ENCODE measurements at regions not wholly inside any gene's neighbourhood (a gene's known extent, or its start where the extent isn't known, plus 50 kb on each side); places are given as distances from the start of the nearest gene placed in this dataset.

- H3K27me3 ChIP-seq (ENCODE audit: control insufficient read depth, insufficient read depth, low read length): no peaks in the 10 kb centered on the region
- peaks cover 7% of the 10 kb centered on the region for H3K4me1 ChIP-seq (ENCODE audit: control insufficient read depth, low read depth, low read length)
- H3K4me3 ChIP-seq (ENCODE audit: low read length): no peak overlapping the region
- no peaks in the 10 kb centered on the region for H3K9me3 ChIP-seq (ENCODE audit: control insufficient read depth, low read depth, low read length)
- no peak overlapping the region for H3K9ac ChIP-seq (ENCODE audit: low read length)
- no peaks in the 10 kb centered on the region for H3K36me3 ChIP-seq (ENCODE audit: control insufficient read depth, low read depth, low read length)
- H3K27ac ChIP-seq (ENCODE audit: low read length): no peak overlapping the region
These were observed 746.0 kb upstream of the ADGRB3 start for GRCh38 chr6:67888886-67889681.

GRCh38 chr6:67888546-67888885 lies 746.6 kb upstream of the ADGRB3 start:
- H3K36me3 ChIP-seq (ENCODE audit: control insufficient read depth, low read depth, low read length): no peaks in the 10 kb centered on the region

DNA sequence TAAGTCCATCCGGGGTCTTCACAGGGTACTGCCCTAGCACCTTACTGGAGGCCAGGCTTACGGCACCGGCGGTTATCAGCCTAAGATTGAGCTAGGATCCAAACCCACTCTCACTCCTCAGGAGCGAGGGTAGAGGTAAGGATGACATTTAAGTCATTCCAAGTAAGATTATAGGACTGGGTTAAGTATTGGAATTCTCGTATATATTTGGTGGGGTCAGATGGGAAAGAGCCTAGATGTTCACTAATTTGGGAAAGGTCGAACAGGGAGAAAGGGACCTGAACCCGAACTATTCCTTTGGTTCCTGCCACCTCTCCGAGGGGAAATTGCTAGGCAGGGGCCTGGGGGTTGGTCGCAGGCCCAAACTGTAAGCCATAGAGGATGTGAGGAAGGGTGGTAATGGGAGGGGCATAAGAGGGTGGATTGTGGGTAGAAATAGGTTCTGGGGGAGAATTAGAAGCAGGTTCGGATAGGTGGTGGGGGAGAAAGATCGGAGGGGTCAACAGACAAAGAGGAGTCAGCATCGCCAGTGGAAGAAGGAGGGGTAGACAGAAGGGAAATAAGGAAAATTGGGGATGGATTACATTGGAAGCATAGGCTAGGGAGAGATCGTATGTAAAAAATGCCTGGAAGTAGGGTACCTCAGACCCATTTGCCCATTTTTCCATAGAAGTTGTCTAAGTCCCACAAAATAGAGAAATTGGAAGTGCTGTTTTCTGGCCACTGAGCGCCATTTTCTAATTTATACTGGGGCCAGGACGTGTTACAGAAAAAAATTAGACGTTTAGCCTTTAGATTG lies 747.1 kb upstream of the ADGRB3 start:
- Histone ChIP-seq H3K4me3 (ENCODE audit: low read length) (no peak overlapping the region), H3K27me3 (ENCODE audit: control insufficient read depth, insufficient read depth, low read length) (no peaks in the 10 kb centered on the region), H3K27ac (ENCODE audit: low read length) (no peak overlapping the region), H3K9ac (ENCODE audit: low read length) (no peak overlapping the region), H3K36me3 (ENCODE audit: control insufficient read depth, low read depth, low read length) (no peaks in the 10 kb centered on the region), H3K4me1 (ENCODE audit: control insufficient read depth, low read depth, low read length) (peaks cover 7% of the 10 kb centered on the region), H3K9me3 (ENCODE audit: control insufficient read depth, low read depth, low read length) (no peaks in the 10 kb centered on the region)

More at GRCh38 chr6:67888546-67888885, 746.6 kb upstream of the ADGRB3 start:
- no peak overlapping the region for H3K27ac ChIP-seq (ENCODE audit: low read length)
- no peaks in the 10 kb centered on the region for H3K27me3 ChIP-seq (ENCODE audit: control insufficient read depth, insufficient read depth, low read length)
- H3K4me1 ChIP-seq (ENCODE audit: control insufficient read depth, low read depth, low read length): peaks cover 7% of the 10 kb centered on the region
- no peak overlapping the region for H3K9ac ChIP-seq (ENCODE audit: low read length)
- H3K4me3 ChIP-seq (ENCODE audit: low read length): no peak overlapping the region
- H3K9me3 ChIP-seq (ENCODE audit: control insufficient read depth, low read depth, low read length): no peaks in the 10 kb centered on the region

- Histone ChIP-seq H3K4me3 (ENCODE audit: low read length) (no peak overlapping the region), H3K36me3 (ENCODE audit: control insufficient read depth, low read depth, low read length) (no peaks in the 10 kb centered on the region), H3K9ac (ENCODE audit: low read length) (no peak overlapping the region), H3K9me3 (ENCODE audit: control insufficient read depth, low read depth, low read length) (no peaks in the 10 kb centered on the region), H3K4me1 (ENCODE audit: control insufficient read depth, low read depth, low read length) (peaks cover 7% of the 10 kb centered on the region), H3K27me3 (ENCODE audit: control insufficient read depth, insufficient read depth, low read length) (no peaks in the 10 kb centered on the region), H3K27ac (ENCODE audit: low read length) (no peak overlapping the region)
These were observed 747.7 kb upstream of the ADGRB3 start for GRCh38 chr6:67887419-67887746.

DNA sequence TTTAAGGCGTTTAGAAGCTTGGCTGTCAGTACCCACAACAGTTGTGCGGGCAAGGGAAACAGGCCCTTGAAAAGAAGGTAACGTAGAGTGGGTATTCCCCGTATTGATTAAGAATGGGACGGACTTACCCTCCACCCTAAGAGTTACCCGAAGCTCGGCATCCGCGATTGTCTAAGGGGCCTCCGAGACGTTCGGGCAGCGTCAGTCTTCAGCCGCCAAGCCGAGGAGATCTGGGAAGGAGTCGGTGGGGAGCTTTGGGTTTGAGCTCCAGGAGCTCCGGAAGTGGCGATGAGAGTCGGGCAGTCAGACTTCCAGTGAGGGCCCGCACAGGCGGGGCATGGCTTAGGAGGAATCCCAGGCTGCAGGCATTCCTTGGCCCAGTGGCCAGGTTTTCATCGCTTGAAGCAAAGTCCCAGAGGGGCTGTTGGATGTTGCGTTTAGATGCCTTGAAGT lies 748.2 kb upstream of the ADGRB3 start:
- Histone ChIP-seq H3K4me3 (ENCODE audit: low read length) (no peak overlapping the region), H3K27ac (ENCODE audit: low read length) (no peak overlapping the region), H3K4me1 (ENCODE audit: control insufficient read depth, low read depth, low read length) (peaks cover 7% of the 10 kb centered on the region), H3K9me3 (ENCODE audit: control insufficient read depth, low read depth, low read length) (no peaks in the 10 kb centered on the region), H3K9ac (ENCODE audit: low read length) (no peak overlapping the region), H3K36me3 (ENCODE audit: control insufficient read depth, low read depth, low read length) (no peaks in the 10 kb centered on the region), H3K27me3 (ENCODE audit: control insufficient read depth, insufficient read depth, low read length) (no peaks in the 10 kb centered on the region)

- Histone ChIP-seq H3K4me1 (ENCODE audit: control insufficient read depth, low read depth, low read length) (peaks cover 5% of the 10 kb centered on the region), H3K27me3 (ENCODE audit: control insufficient read depth, insufficient read depth, low read length) (no peaks in the 10 kb centered on the region), H3K27ac (ENCODE audit: low read length) (no peak overlapping the region), H3K36me3 (ENCODE audit: control insufficient read depth, low read depth, low read length) (no peaks in the 10 kb centered on the region), H3K9me3 (ENCODE audit: control insufficient read depth, low read depth, low read length) (no peaks in the 10 kb centered on the region), H3K4me3 (ENCODE audit: low read length) (no peak overlapping the region), H3K9ac (ENCODE audit: low read length) (no peak overlapping the region)
These were observed 748.9 kb upstream of the ADGRB3 start for GRCh38 chr6:67886036-67886707.

GRCh38 chr6:67885081-67886033 lies 749.7 kb upstream of the ADGRB3 start:
- Histone ChIP-seq H3K36me3 (ENCODE audit: control insufficient read depth, low read depth, low read length) (no peaks in the 10 kb centered on the region), H3K9ac (ENCODE audit: low read length) (no peak overlapping the region), H3K4me3 (ENCODE audit: low read length) (no peak overlapping the region), H3K27me3 (ENCODE audit: control insufficient read depth, insufficient read depth, low read length) (no peaks in the 10 kb centered on the region), H3K9me3 (ENCODE audit: control insufficient read depth, low read depth, low read length) (no peaks in the 10 kb centered on the region), H3K27ac (ENCODE audit: low read length) (no peak overlapping the region), H3K4me1 (ENCODE audit: control insufficient read depth, low read depth, low read length) (no peaks in the 10 kb centered on the region)

DNA sequence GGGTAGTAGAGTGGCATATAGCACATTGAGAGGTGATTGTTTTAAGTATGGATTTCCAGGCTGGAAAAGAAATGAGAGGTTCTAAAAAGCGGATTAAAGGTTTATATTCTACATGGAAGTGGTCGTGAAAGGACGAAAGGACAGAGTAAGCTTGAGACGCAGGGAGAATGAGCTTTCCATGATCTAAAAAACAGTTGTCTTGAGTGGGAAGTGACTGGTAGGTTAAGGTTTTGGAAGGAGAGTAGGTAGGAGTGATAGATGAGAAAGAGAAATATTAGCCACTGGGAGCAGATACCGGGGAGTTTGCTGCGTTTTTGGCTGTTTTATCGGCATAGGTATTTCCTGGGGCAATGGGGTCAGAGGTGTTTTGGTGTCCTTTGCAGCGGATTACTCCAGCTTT lies 750.6 kb upstream of the ADGRB3 start:
- no peaks in the 10 kb centered on the region for H3K27me3 ChIP-seq (ENCODE audit: control insufficient read depth, insufficient read depth, low read length)
- H3K27ac ChIP-seq (ENCODE audit: low read length): no peak overlapping the region
- no peak overlapping the region for H3K9ac ChIP-seq (ENCODE audit: low read length)
- H3K36me3 ChIP-seq (ENCODE audit: control insufficient read depth, low read depth, low read length): no peaks in the 10 kb centered on the region
- no peak overlapping the region for H3K4me3 ChIP-seq (ENCODE audit: low read length)
- H3K9me3 ChIP-seq (ENCODE audit: control insufficient read depth, low read depth, low read length): no peaks in the 10 kb centered on the region
- no peaks in the 10 kb centered on the region for H3K4me1 ChIP-seq (ENCODE audit: control insufficient read depth, low read depth, low read length)

- H3K9me3 ChIP-seq (ENCODE audit: control insufficient read depth, low read depth, low read length): peaks cover 3% of the 10 kb centered on the region
- no peaks in the 10 kb centered on the region for H3K4me1 ChIP-seq (ENCODE audit: control insufficient read depth, low read depth, low read length)
- H3K27ac ChIP-seq (ENCODE audit: low read length): no peak overlapping the region
- no peak overlapping the region for H3K4me3 ChIP-seq (ENCODE audit: low read length)
- H3K36me3 ChIP-seq (ENCODE audit: control insufficient read depth, low read depth, low read length): no peaks in the 10 kb centered on the region
- no peaks in the 10 kb centered on the region for H3K27me3 ChIP-seq (ENCODE audit: control insufficient read depth, insufficient read depth, low read length)
- no peak overlapping the region for H3K9ac ChIP-seq (ENCODE audit: low read length)
These were observed 751.3 kb upstream of the ADGRB3 start for GRCh38 chr6:67883500-67884366.

DNA sequence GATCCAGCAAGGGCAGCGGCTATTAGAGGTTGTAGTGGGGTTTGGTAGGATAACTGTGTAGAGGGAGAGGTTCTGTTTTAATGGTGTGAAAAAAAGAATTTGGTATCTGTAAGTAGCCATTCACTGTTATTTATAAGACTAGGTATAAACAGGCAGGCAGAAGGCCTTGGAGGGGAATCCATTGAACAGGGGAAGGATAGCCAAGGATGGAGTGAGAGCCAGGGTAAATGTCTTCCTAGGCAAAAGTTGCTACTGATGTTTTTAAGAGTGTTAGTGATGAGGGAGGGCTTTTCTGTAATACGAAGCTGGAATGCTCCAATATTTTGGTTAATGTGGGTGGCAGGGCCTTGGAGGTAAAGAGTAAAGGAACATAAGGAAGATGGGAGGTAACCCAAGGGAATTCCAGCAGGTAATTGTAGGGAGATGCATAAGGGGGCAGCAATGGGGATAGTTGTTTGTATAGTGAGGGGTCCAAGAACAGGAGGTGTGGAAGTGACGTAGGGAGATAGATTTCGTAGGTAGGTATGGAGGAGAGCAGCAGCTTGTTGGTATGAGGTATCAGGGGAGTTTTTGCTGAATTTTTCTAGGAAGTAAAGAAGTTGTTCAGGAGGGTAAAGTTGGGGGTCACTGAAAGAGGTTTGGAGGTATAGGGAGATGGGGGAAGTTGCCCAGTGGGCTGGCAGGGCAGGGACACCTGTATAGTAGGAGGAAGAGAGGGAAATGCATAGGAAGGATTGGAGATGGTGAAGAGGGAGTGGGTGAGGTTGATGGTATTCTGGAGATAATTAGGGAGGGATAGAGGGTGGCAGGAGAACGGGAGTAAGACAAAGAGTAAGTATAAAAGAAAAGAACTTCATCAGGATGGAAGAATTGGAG lies 752.4 kb upstream of the ADGRB3 start:
- H3K27ac ChIP-seq (ENCODE audit: low read length): no peak overlapping the region
- no peak overlapping the region for H3K4me3 ChIP-seq (ENCODE audit: low read length)
- H3K9ac ChIP-seq (ENCODE audit: low read length): no peak overlapping the region
- H3K9me3 ChIP-seq (ENCODE audit: control insufficient read depth, low read depth, low read length): peaks cover 3% of the 10 kb centered on the region
- H3K27me3 ChIP-seq (ENCODE audit: control insufficient read depth, insufficient read depth, low read length): no peaks in the 10 kb centered on the region
- H3K36me3 ChIP-seq (ENCODE audit: control insufficient read depth, low read depth, low read length): no peaks in the 10 kb centered on the region
- H3K4me1 ChIP-seq (ENCODE audit: control insufficient read depth, low read depth, low read length): no peaks in the 10 kb centered on the region

Measured in iPS-18a (cell line).